Stimulated activated naive CD8-positive, alpha-beta T cell treated with anti-CD3 and anti-CD28 coated beads, Interleukin-15, Interleukin-2, amounts not matched to agents 100 U/mL and 50 U/mL, for 24 hours (primary cell): ENCODE measurements at regions not wholly inside any gene's neighbourhood (a gene's known extent, or its start where the extent isn't known, plus 50 kb on each side); places are given as distances from the start of the nearest gene placed in this dataset.

ENCODE experiments used
- ATAC-seq: fragments of 150-1000 bp; cut with Tn5 transposase; one replicate; pipeline ENCODE4 v1.10.0; 2021
- DNase-seq: peaks from one replicate; pipeline ENCODE4 v3.0.0; 2021

DNA sequence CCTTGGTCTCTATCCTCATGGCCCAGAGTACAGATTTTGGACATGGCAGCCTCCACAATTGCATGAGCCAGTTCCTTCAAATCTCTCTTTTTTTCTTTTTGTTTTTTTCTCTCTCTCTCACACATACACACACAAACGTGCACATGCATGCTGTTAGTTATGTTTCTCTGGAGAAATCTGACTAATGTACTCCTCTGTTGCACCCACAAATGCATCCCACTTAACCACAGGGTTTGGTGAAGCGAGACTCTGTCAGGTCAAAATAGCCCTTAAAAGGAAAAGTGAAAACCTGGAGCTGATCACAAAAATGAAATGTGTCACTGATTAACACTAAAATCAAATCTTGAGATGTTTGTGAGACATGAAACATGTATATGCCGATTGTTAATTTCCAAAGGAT lies 374.6 kb upstream of the ARGLU1 start:
- ATAC-seq, result no peak
- no peak for DNase-seq

DNA sequence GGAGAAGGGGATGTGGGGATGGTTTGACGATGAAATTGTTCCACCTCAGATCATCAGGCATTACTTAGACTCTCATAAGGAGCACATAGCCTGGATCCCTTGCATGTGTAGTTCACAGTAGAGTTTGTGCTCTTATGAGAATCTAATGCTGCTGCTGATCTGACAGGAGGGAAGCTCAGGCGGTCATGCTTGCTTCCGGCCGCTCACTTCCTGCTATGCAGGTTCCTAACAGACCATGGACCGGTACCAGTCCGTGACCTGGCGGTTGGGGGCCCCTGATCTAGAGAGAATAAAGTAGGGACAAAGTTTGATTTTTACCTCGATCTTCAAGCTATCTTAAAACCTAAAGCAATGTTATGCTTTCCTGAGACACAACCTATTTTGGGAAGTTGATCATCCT lies 373.8 kb upstream of the ARGLU1 start:
- ATAC-seq (no peak), DNase-seq (no peak)

DNA sequence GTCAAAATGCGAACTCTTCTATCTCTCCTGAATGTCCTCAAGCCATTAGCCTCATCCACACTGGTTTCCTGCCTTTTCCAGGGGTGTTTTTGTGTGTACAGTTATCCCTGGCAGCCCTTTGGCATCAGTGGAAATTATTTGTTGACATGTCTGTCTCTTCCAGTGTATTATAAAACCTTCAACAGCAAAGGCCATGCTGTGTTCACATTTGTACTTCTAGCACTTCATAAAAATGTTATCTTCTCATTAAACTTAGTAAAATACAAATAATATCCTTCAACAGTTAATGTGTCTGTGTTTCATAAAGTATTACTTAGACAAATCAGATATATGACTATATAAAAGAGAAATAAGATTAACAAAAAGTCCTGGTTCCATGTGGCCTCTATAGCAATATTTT lies 359.5 kb upstream of the ARGLU1 start:
- ATAC-seq (no peak), DNase-seq (no peak)

DNA sequence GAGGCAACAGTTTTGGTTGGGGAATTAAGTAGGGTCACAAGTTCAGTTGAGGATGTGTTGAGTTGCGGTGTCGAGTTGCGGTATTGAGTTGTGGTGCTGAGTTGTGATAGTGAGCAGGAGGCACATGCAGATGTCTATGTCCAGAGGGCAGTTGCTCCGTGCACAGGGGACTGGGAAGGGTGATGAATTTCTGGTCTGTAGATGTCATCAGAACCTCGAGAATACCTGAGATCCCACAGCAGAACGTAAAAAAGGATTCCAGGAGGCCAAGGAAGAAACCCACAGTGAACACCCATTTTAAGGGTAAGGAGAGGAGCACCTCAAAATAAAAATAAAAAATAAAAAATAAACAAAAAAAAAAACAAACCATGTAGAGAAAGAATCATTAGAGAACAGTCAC lies 354.4 kb upstream of the ARGLU1 start:
- ATAC-seq, result no peak
- no peak for DNase-seq

DNA sequence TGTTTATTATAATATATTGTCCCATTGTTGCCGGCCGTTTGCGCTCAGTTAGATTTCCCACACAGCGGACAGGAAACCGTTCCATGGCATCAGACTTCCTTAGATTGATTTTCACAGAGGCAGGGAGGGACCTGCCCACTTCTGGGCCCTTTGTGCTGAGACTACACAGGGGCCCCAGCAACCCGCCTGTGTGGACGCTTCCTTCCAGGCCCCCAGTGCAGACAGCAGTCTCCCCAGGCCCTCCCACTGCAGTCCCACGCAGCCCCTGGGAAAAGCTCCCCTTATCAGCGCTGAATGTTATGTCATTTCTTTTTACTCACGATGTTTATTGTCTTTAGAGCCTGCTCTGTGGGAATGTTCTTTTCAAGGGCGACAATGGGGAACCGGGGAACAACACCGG lies 351.7 kb upstream of the ARGLU1 start:
- DNase-seq, result no peak
- ATAC-seq, result no peak

DNA sequence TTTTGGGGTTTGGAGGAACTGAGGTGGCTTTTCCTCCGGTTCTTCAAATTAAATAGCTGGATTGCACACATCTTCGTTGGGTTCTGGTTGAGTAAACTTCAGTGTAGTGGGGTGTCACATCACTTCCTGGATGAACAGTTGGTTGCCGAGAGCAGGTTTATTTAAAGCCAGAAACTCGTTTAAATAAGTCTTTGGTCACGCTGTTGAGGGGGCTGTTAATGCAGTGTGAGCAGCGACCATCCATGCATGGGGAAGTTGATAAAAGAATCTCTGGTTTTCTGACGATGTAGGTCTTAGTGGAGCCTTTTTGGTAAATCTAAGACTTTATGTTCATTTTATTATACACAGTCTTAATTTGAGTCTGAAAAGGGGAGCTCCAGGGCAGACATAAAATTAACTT lies 351.2 kb upstream of the ARGLU1 start:
- no peak for ATAC-seq
- DNase-seq, result no peak

DNA sequence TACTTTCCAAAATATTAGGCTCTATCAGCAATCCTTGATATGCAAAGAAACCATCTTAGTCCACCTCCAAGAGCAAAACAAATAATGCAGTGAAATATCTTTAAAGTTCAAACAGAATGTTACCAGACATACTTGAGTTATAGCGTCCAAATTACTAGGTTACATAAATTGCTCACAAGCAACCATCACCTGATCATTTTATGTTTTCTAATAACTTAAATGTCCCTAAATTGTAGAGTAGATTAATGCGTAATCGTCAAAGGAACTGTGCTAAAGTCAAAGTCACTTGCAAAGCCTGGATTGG lies 350.6 kb upstream of the ARGLU1 start:
- ATAC-seq (no peak), DNase-seq (no peak)

DNA sequence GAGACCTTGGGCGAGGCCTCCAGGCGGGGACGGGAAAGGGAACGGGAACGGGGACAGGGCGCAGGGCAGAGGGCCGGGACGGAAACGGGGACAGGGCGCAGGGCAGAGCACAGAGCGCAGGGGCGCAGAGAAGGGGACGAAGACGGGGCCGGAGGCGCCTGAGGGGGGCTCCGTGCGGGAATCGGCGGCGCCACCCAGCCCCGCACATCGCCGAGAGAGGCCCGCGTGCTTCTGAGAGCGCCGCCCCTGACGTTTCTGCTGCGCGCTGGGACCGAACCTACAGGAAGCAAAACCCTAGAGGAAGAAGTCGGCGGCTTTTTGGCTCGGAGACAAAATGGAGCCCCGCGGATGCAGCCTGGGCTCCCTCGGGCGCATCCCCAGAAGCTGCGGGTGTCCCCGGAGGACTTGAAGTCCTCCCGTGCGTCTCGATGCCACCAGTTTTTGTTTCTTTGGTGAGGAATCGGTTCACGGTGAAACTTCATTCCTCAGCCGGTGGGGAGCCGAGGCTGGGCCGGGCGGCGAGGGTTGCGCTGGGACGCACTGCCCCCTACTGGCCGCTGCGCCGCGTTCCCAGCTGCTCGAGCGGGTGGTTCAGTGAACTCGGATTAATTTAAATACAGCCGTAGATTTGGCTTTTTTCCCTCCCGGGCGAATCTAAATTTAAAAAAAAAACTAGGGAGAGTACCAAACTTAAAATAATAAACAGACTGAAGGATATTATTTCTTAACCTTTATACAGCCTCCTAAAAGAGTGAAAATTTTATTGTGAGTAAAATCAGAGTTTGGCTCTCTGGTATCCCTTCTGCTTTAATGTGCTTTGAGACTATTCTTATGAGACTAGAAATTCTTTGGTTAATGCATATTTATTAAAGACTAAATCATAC lies 350.0 kb upstream of the ARGLU1 start:
- ATAC-seq (peak; percentile 90), DNase-seq (peak; percentile 80)

DNA sequence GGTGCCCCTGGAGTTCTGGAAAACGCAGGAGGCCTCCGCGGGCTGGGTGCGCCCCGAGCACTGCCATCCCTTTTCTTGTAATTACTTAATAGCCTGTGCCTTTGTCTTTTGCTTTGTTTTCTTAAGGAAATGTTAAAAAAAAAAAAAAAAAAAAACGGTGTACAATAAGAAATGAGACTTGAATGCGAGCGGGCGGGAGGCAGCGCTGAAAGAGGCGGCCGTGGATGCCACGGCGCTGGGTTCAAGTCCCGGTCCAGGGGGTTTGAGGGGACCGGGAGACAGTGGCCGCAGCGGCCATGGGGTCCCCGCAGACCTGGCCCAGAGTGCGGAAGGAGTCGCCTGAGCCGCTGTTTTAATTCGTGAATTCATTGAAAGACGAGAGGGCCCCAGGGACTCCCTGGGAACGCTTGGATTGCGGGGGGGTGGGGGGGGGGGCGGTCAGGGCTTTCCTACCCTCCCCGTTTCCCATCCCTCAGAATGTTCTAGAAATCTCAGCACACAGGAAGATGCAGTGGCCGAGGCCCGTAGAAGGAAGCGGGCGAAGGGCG lies 349.2 kb upstream of the ARGLU1 start:
- DNase-seq, result no peak
- peak; percentile 8 for ATAC-seq

DNA sequence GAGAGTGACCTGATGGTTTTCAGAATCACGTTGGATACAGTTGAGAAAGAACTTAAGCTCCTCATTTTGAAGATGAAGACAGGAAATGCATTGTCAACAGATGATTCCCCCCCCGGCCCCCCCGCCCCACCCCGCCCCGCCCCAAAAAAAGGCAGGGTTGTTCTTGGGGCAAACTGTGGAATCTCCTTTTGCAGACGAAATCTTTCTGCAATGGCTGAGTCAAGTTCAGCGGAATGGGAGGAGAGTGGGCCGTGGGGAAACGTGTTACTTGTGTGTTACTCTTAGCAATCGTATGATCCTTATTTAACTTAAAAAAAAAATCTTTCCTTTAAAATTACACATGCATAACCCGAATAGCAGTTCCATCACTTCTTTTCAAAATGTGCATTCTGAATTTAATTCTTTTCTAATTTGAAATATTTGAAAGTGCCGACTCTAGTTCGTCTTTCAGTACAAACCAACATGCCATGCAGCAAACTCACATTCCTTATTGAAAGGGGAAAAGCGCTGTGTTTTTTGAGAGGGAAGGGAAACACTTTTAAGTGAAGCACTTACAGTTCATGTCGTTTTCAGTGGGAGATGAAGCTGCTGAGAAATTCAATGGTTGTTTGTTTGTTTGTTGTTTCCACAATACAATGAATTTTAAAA lies 348.5 kb upstream of the ARGLU1 start:
- DNase-seq (no peak), ATAC-seq (no peak)

DNA sequence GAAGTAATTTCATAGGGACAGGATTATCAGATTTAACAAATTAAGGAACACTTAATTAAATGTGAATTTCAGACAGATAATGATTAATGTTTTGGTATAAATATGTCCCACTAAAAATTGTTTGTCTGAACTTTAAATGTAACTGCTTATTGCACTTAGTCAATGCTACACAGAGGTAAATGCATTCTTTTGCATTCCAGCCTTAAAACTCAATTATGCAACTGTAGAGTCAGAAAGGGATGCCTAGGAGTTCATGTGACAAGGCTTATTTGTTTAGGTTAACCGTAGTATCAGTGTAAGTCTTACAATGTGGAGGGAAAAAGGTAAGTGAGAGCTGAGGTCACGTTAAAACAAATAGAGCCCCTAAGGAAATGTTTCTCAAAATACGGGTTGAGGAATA lies 347.2 kb upstream of the ARGLU1 start:
- DNase-seq (no peak), ATAC-seq (no peak)

DNA sequence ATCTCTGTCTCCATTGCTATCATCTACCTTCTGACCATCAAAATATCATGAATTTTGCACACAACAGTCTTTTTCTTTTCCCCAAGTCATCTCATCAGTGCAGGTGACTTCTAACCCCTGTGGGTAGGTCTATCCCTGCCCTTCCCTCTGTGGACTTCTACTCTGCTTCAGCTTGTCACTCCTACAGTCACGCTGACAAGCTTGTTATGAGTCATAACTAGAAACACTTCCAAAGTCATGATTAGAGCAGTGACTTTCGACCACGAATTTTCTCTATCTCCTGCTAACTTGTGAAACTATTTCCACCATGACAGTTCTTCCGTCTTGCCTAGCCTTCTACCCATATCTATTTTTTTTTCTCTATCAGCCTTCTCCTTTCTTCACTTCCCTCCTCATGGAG lies 343.7 kb upstream of the ARGLU1 start:
- ATAC-seq, result no peak

DNA sequence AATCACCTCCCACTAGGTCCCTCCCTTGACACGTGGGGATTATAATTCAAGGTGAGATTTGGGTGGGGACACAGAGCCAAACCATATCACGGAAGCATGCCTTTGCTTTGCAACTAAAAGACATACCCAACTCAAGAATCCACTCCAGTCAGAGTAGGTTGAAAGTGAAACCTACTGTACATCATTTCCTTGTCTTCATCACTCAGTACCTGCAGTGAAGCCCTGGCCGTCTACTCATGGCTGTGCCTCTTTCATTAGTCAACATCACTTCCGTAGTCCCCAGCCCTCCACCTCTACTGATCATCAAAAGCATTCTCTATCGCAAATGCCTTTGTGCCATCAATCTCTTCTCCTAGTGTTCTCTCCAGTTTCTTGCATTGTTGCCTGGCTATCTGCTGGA lies 343.1 kb upstream of the ARGLU1 start:
- DNase-seq (no peak), ATAC-seq (no peak)

More for the DNA sequence above, 343.7 kb upstream of the ARGLU1 start:
- DNase-seq, result no peak

DNA sequence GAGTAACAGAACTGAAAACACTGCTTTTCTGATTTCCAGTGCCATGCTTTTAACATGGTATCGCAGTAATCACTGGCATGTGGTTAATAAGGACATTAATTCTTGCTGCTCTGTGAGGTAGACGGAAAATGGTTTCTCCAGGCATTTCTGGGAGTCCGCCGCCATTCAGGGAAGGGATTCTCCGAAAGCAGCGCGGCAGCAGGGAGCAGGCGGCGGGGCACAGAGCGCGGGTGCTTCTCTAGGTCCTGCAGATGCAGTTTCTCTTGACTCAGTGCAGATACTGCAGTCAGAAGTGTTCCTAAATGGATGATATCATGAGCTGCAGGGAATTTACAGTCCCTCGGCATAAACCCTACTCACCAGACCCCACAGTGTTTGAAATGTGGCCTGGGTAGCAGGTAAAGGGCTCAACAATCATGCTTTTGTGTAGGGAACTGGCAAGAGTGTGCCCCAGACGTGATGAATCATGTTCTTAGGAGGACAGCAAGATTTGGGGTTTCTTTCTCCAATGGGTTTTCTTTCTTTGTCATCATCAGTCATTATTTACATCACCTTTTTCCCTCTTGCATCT lies 338.6 kb upstream of the ARGLU1 start:
- DNase-seq (no peak), ATAC-seq (no peak)

DNA sequence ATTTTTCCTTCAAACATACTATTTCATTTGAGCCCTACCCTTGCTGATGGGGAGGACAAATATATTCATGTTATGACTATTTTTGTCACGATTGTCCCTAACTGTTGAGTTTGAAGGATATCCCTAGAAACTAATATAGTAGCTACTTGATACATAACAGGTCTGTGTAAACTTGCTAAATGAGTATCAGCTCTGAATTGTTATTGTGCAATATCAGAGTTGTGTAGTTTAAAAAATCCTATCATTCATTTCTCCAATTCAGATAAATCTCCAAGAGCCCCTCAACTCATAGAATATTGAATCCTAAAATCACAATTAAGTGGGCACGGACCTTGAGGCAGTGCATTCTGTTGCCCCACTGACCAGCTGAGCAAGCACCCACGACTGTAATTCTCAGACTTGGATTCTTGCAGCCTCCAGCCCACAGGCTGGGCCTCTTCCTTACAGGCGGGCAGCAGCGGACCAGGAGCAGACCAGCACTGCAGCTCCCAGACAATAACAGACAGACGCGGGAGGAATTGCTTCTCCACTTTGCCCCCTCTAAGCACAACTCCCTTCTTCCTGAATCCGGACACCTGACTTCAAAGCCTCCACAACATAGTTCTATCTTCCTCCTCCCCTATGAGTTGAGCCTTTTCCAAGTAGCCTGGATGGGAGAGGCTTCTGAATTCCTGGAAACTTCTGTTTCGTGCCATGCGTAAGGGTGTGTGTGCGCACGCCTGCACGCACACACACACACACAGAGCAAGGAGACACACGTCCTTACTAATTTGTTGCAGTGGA lies 337.6 kb upstream of the ARGLU1 start:
- ATAC-seq (no peak), DNase-seq (no peak)

DNA sequence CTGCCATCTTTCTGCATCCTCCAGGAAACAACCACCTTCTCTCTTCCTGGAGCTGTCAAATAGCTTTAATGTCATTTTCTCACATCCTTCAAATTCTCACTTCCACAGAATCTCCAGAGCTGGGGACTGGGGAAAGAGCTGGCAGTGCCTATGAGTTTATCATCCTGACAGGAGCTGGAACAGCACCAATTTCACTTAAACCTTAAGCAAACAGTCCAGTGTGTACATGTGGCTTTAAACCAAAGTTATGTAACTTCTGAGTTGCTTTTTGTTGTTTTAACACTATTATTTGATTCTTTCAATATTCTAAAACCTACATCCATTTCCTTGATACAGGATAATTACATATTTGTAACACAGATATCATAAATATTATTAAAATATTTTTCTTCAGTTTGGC lies 331.5 kb upstream of the ARGLU1 start:
- no peak for ATAC-seq
- no peak for DNase-seq

DNA sequence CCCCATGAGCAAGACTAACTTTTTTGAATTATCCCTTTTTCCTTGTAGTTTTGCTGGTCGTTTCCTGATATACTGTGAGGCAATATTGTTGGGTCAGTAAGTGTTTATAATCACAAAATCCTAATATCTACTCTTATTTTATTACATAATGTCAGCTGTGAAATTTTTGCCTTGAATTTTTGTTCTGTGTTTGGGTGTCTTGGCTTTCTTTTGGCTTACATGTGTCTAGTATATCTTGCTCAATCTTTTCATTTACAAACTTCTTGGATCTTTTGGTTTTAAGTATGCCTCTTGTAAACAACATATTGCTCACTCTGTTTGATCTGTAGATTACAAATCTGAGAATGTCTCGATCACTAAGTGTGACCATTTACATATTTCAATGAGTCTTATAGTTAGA lies 330.3 kb upstream of the ARGLU1 start:
- ATAC-seq (no peak), DNase-seq (no peak)

DNA sequence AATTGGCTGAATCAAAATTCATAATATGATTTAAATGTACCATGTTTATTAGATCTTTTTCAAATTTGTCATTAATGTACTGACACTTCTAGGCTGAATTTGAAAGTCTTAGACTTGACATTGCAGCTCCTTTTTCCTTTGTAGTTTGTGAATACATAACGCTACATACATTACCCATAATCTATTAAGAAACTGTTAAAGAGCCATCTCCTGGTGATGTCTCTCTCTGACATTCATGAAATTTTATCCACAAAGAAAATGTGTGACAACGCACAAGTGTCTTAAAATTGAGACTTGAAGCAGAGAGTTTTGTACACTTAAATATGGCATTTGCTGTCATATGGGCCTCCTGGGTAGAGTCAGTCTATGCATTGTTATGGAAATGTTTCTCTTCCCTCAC lies 320.2 kb upstream of the ARGLU1 start:
- DNase-seq (no peak), ATAC-seq (no peak)

DNA sequence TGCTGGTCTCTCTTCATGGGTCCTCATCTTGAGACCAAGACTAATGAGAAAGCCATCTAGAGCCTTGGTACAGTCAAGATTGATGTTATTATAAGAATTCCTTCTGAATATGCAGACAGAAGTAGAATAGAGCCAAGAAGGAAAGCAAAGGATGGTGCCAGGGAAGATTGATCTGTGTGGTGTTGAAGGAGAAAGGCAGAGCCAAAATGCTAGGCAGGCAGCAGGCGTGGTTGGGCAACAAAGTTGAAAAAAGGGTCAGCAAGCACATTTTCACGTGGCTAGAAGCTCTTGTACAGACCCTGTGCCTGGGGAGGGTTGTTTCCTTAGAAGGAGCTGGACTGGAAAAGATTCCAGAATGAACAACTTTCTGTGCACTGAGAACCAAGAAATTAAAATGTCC lies 319.7 kb upstream of the ARGLU1 start:
- ATAC-seq (no peak), DNase-seq (no peak)

DNA sequence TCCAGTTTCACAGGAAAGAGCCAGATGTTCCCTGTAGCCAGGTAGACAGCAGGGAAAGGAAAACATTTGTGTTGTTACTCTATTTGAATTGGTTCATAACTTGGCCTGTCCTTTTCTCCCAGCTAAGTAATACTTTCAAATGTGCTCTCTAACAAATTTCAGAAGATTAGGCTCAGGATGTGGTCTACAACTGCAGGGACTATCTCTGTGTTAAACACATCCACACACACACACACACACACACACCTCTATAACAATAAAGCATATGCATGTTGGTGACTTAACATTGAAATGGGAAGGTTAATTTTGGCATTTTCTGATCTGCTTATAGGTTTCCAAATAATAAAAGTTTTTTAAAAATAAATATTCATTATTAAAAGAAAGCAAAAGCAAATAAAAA lies 316.0 kb upstream of the ARGLU1 start:
- DNase-seq, result no peak
- no peak for ATAC-seq

DNA sequence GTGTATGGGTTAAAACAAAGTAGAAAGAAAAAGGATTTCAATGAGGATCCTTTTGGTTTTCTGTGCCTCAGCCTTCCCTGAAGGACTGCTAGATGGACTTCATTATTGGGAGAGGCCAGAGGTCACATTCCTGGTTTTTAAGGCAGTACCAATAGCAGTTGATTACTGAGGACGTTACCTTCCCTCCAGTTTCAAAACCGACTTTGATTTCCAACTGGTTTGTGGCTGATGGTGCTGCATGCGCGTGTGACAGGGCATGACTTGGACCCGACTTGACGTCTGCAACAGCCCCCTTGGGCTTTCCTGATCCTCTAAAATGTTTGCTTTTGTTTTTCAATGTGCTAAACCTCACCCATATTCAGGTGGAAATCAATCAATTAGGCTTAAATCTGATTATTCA lies 314.3 kb upstream of the ARGLU1 start:
- DNase-seq (no peak), ATAC-seq (no peak)

DNA sequence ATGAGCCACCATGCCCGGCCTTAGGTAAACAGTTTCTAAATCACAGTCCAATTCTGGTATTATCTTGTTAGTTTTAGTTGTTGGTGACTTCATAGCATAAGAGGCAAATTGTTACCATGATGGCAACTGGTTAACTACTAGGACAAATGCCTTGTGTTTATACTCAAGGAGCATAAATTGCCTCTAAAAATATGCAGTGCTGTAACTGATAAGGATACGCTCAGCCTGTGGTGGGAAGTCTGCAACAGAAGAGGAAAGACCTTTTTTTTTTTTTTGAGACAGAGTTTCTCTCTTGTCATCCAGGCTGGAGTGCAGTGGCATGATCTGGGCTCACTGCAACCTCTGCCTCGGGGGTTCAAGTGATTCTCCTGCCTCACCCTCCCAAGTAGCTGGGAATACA lies 311.9 kb upstream of the ARGLU1 start:
- DNase-seq, result no peak

DNA sequence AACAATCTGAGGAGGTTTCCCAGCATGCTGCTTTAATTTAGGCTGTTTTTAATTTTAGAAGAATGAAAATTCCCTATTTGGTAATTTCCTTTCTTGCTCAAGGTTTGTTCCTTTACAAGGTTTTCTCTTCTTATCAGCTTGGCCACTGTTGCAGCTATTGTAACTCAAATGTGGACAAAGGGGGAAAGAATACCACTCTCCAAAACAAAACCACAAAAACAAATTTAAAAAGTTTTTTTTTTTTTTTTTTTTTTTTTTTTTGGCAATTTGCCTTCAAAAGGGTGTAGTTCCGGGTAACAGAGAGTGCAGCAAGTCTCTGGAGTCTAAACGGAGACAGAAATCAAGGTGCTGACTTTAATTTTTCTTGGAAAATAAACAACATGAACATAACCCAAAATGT lies 306.4 kb upstream of the ARGLU1 start:
- DNase-seq (no peak), ATAC-seq (no peak)

More for the DNA sequence above, 311.9 kb upstream of the ARGLU1 start:
- ATAC-seq, result no peak
